Left hindlimb (tissue), 1 donor: ENCODE measurements at regions not wholly inside any gene's neighbourhood (a gene's known extent, or its start where the extent isn't known, plus 50 kb on each side); places are given as distances from the start of the nearest gene placed in this dataset.
"Not testable (repeated sequence)": the region's sequence is repeated elsewhere in the genome, so short reads cannot be mapped to it uniquely, and the experiment has no call there.

Experiments used
- DNase-seq: peaks from one replicate; pipeline ENCODE4 v3.0.0-alpha.2; 2018

GRCh38 chr2:199556527-199557285, 99.0 kb upstream of the SATB2 start:
- DNase-seq: no peak

- DNase-seq: no peak
These were observed 96.3 kb upstream of the SATB2 start for GRCh38 chr2:199554026-199554425.

DNA sequence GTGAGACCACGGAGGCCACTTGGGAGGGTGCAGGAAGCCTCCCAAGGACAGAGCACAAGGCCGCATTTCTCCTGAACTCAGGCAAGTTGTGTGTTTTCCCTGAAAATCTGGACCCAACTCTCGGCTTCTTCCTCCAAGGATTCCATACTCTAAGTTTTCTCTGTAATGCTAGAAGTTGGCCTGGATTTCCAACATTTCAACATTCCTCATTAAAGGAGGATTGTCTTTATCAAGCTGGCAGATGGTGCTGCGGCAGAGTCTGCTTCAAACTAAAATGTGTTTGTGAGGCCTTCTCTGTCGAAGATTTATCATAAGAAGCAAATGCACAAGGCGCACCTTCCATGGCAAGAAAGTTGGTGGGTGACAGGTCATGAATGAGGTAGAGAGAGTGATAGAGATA, 94.4 kb upstream of the SATB2 start:
- no peak for DNase-seq

GRCh38 chr2:199543606-199544172, 86.0 kb upstream of the SATB2 start:
- DNase-seq: no peak

DNA sequence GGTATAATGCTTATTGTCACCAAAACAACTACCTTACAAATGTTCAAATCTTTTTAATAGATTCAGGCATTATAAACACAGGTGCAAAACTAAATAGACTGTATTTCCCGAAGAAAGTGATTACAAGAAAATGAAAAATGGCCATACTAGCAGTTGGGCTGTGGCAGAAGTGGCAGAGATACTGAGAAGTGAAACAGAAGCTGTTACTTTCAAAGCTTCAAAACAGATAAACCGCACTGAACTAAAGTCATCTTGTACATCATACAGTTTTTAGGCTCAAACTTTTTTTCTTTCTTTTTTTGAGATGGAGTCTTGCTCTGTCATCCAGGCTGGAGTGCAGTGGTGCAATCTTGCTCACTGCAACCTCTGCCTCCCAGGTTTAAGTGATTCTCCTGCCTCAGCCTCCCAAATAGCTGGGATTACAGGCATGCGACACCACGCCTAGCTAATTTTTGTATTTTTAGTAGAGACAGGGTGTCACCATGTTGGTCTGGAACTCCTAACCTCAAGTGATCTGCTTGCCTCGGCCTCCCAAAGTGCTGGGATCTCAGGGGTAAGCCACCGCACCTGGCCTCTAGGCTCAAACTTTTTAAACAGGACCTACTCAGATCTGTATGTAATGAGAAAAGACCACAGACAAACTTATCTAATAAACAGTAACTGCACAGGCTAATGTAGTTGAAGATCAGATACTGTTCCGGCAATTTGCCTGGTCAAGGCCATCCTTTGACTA, 77.9 kb upstream of the SATB2 start:
- DNase-seq: no peak

DNA sequence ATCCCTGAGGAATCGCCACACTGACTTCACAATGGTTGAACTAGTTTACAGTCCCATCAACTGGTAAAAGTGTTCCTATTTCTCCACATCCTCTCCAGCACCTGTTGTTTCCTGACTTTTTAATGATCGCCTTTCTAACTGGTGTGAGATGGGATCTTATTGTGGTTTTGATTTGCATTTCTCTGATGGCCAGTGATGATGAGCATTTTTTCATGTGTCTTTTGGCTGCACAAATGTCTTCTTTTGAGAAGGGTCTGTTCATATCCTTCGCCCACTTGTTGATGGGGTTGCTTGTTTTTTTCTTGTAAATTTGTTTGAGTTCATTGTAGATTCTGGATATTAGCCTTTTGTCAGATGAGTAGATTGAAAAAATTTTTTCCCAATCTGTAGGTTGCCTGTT, 76.1 kb upstream of the SATB2 start:
- not testable (repeated sequence) for DNase-seq

DNA sequence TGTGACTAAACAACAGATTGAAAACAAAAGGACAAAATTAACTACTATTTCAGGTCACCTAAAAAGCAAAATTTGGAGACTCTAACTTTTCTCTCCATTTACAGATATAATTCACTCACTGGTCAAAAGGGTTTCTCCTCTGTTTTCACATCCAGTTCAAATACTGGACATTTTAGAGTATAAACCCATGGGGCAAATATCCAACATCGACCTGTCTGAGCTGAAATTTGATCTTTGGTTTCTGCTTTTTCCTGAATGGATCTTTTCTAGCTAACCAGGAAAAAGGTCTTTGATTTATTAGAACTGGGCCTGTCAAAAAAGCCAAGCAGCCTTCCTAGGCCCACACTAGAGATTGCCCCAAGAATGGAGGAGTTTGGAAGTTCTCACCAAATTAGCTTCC, 69.3 kb upstream of the SATB2 start:
- no peak for DNase-seq

GRCh38 chr2:199524689-199525574, 67.2 kb upstream of the SATB2 start:
- DNase-seq: no peak

DNA sequence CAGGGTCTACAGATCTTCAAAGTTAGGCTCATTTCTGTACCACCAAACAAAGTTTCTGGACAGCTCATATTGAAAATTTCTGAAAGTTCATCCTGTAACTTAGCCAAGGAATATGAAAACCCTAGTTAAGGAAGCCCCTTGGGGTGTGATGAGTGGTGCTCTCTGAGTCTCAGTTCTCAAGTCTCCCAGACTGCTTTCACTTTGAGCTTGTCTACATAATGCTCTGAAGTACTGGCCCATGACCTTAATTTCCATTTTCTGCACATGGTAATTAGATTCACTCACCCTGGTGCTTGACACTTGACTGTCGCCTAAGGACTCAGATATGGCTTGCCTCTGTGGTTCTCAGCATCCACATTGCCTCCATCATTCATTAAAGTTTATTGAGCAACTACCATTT, 51.7 kb upstream of the SATB2 start:
- no peak for DNase-seq
